ENCODE measurements at regions not wholly inside any gene's neighbourhood (a gene's known extent, or its start where the extent isn't known, plus 50 kb on each side); places are given as distances from the start of the nearest gene placed in this dataset.

DNA sequence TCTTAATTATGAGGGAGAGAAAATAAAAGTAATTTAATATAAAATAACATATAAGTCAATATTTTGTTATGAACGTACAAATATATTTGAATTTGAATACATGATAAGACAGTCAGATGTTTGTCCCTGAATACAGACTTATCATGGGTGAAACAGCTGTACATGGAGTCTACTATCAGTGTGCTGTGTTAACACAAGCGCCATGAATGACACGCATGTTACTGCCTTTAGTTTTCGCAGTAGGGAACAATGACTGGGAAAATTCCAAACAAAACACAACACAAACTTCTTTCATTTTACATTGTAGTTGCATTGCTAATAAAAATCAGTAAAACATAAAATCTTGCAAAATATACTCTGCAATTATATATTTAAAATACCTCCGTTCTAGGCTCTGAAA is 108.6 kb downstream of the FBXO5 start:
- no peak overlapping the region for H4K91ac ChIP-seq (replicated peaks; ENCODE audit: insufficient read length, low read length)
- CTCF ChIA-PET (ENCODE audit: partially characterized antibody), result interaction anchor here (1.0 to 1.4 kb wide), 4 partner anchors 11 to 147 kb away, joined by 3 read pairs; no protein-coding TSS in a partner anchor
- no peak overlapping the region for H3K27ac ChIP-seq (ENCODE audit: low read depth, low read length)
- H3K9me3 ChIP-seq (ENCODE audit: insufficient read depth in 2 of 2, low read depth in 1 of 2, low read length in 1 of 2), result no peaks in the 10 kb centered on the region
- H2BK120ac ChIP-seq (replicated peaks; ENCODE audit: low read depth, low read length), result no peak overlapping the region
- no peaks in the 10 kb centered on the region for H4K20me1 ChIP-seq (replicated peaks in 1 of 2; ENCODE audit: control insufficient read depth in 1 of 2, insufficient read depth in 2 of 2, low read length in 2 of 2)
- H3K79me1 ChIP-seq (ENCODE audit: low read depth, low read length), result no peaks in the 10 kb centered on the region
- no peak overlapping the region for H2AFZ ChIP-seq (ENCODE audit: low read length)
- no peaks in the 10 kb centered on the region for H3K4me1 ChIP-seq (replicated peaks in 1 of 4; ENCODE audit: control insufficient read depth in 3 of 4, insufficient read depth in 4 of 4, low read length in 3 of 4)
- H3K4me2 ChIP-seq (ENCODE audit: insufficient read depth in 1 of 2, low read depth in 2 of 2, low read length in 2 of 2), result no peak overlapping the region
- H2AK5ac ChIP-seq (ENCODE audit: low read depth, low read length), result no peak overlapping the region
- H3K23me2 ChIP-seq (ENCODE audit: low read depth, low read length), result no peaks in the 10 kb centered on the region; the same call in 1 of the 2 replicates
- no peak overlapping the region for H3K18ac ChIP-seq (ENCODE audit: extremely low read depth, low read length)
- H3K79me2 ChIP-seq (ENCODE audit: control insufficient read depth in 1 of 2, insufficient read depth in 2 of 2, low read length in 2 of 2), result no peaks in the 10 kb centered on the region
- no peak overlapping the region for H3K4me3 ChIP-seq (ENCODE audit: extremely low read depth in 1 of 4, insufficient read depth in 2 of 4, low read depth in 3 of 4, low read length in 4 of 4)
- no peak overlapping the region for H3K4ac ChIP-seq (replicated peaks; ENCODE audit: insufficient read length, low read depth, low read length)
- H3K14ac ChIP-seq (ENCODE audit: insufficient read length), result no peak overlapping the region
- no peak overlapping the region for H3K9ac ChIP-seq (replicated peaks in 1 of 4; ENCODE audit: extremely low read depth in 1 of 4, low read depth in 3 of 4, low read length in 3 of 4)
- H2BK12ac ChIP-seq (ENCODE audit: low read depth, low read length), result no peak overlapping the region
- no peaks in the 10 kb centered on the region for H3K27me3 ChIP-seq (replicated peaks in 1 of 4; ENCODE audit: control insufficient read depth in 3 of 4, extremely low read depth in 1 of 4, insufficient read depth in 3 of 4, low read length in 3 of 4)
- POLR2A ChIA-PET (ENCODE audit: partially characterized antibody), result no interaction called here
- no peak overlapping the region for H2BK20ac ChIP-seq (ENCODE audit: low read length)
- no peak overlapping the region for H4K5ac ChIP-seq (ENCODE audit: insufficient read length, low read depth, low read length)
- no peak overlapping the region for H4K8ac ChIP-seq (ENCODE audit: extremely low read depth, insufficient read depth, low read length)
- no peak overlapping the region for H3K23ac ChIP-seq (ENCODE audit: insufficient read length)
- no peak overlapping the region for H3K56ac ChIP-seq (replicated peaks; ENCODE audit: insufficient read length, low read depth, low read length)
- no peak overlapping the region for H2BK15ac ChIP-seq (ENCODE audit: low read length)
- no peak for FAIRE-seq
- no peak for DNase-seq (ENCODE audit: low read depth in 1 of 2, low spot score in 2 of 2)
- H3K36me3 ChIP-seq (ENCODE audit: control insufficient read depth in 2 of 4, insufficient read depth in 4 of 4, low read length in 3 of 4), result no peaks in the 10 kb centered on the region
- 81% methylated on average over 5 of the region's 5 CpGs; no CpG with 5 or more reads in 1 of the 2 experiments for WGBS, 2 experiments (ENCODE audit: extremely low coverage in 1 of 2, insufficient coverage in 1 of 2, insufficient read length in 1 of 2, insufficient replicate concordance in 2 of 2, low coverage in 1 of 2, low lambda C conversion rate in 2 of 2, missing lambda C conversion rate in 1 of 2)
- H2BK5ac ChIP-seq (ENCODE audit: low read depth, low read length), result no peak overlapping the region
- TF ChIP-seq CHD1 (IDR thresholded peaks at IDR 0.05; ENCODE audit: low read depth, low read length), result no peak
- TF ChIP-seq TEAD4 (IDR thresholded peaks at IDR 0.05; ENCODE audit: low read depth, low read length), result no peak
- TF ChIP-seq, protein P1, sequence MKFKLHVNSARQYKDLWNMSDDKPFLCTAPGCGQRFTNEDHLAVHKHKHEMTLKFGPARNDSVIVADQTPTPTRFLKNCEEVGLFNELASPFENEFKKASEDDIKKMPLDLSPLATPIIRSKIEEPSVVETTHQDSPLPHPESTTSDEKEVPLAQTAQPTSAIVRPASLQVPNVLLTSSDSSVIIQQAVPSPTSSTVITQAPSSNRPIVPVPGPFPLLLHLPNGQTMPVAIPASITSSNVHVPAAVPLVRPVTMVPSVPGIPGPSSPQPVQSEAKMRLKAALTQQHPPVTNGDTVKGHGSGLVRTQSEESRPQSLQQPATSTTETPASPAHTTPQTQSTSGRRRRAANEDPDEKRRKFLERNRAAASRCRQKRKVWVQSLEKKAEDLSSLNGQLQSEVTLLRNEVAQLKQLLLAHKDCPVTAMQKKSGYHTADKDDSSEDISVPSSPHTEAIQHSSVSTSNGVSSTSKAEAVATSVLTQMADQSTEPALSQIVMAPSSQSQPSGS (IDR thresholded peaks at IDR 0.05; ENCODE audit: low read length), result no peak
- no peak for TF ChIP-seq KDM1A (IDR thresholded peaks at IDR 0.05; ENCODE audit: borderline replicate concordance, low read length)
- TF ChIP-seq SP4 (IDR thresholded peaks at IDR 0.05; ENCODE audit: low read length), result no peak
- no peak for TF ChIP-seq RXRA (IDR thresholded peaks at IDR 0.05; ENCODE audit: insufficient read depth, low read depth, low read length)
- no peak for TF ChIP-seq HDAC6 (IDR thresholded peaks at IDR 0.05; ENCODE audit: low read depth, low read length)
- no peak for TF ChIP-seq SIX5 (IDR thresholded peaks at IDR 0.05; ENCODE audit: low read depth, low read length)
- no peak for TF ChIP-seq CTBP2 (IDR thresholded peaks at IDR 0.05; ENCODE audit: borderline replicate concordance, insufficient read depth, insufficient read length, low read length)
- no peak for TF ChIP-seq RNF2 (IDR thresholded peaks at IDR 0.05; ENCODE audit: borderline replicate concordance, low read depth, low read length, missing control alignments, poor library complexity, severe bottlenecking)
- no peak for TF ChIP-seq SP1 (IDR thresholded peaks at IDR 0.05; ENCODE audit: low read depth, low read length)
- TF ChIP-seq, protein P2, sequence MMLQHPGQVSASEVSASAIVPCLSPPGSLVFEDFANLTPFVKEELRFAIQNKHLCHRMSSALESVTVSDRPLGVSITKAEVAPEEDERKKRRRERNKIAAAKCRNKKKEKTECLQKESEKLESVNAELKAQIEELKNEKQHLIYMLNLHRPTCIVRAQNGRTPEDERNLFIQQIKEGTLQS (IDR thresholded peaks at IDR 0.05; ENCODE audit: insufficient read depth, low read depth, low read length), result no peak

Data from H1 (cell line).